Endothelial cell of umbilical vein (primary cell): ENCODE measurements at regions not wholly inside any gene's neighbourhood (a gene's known extent, or its start where the extent isn't known, plus 50 kb on each side); places are given as distances from the start of the nearest gene placed in this dataset.

Source experiments
- BruUV-seq: library from RNA; stranded (reverse); fragments of 400-500 nt; replicated peaks from 2 replicates; lab custom pipeline; 2021; lab: Mats Ljungman, UMichigan
- CTCF ChIA-PET: fragments of 300-600, 350-600 bp; sonication (Branson Sonifier 250); formaldehyde crosslinking; loops from one replicate; lab custom pipeline; 2021; ENCODE audit warnings: antibody characterized with exemption, inconsistent platforms; lab: Charles Lee
- POLR2A ChIA-PET: fragments of 300-600, 350-600 bp; sonication (Branson Sonifier 250); formaldehyde crosslinking; loops from one replicate; lab custom pipeline; 2021; ENCODE audit warnings: antibody characterized with exemption, inconsistent platforms; lab: Charles Lee
- DNase-seq: peaks from one replicate; pipeline ENCODE4 v3.0.0-alpha.2; 2011; ENCODE audit warnings: low read depth, low spot score
- FAIRE-seq: peaks from 2 replicates; lab custom pipeline; 2011; peaks lifted over from hg19 to GRCh38; lab: Jason Lieb, UNC
- H2AFZ ChIP-seq: 2 replicates; pipeline ENCODE4 v1.6.0; 2012; ENCODE audit warnings: low read depth, low read length, control low read depth, inconsistent platforms
- H3K27ac ChIP-seq: 2 replicates; pipeline ENCODE4 v1.5.1; 2011; ENCODE audit warnings: low read depth, mild to moderate bottlenecking, control low read depth, low read length, moderate library complexity; ENCODE audit not compliant: insufficient read depth
- H3K27me3 ChIP-seq, 2 experiments: 2 replicates each; pipeline versions ENCODE4 v1.6.0 to v1.6.1; 2011; ENCODE audit warnings: low read length in 2 of 2, mixed read lengths in 1 of 2; ENCODE audit not compliant: control insufficient read depth in 2 of 2, insufficient read depth in 2 of 2
- H3K36me3 ChIP-seq, 2 experiments: 2 replicates in 1 of 2; 3 replicates in 1 of 2; pipeline ENCODE4 v1.5.1; 2011; ENCODE audit warnings: low read length in 2 of 2, mild to moderate bottlenecking in 1 of 2, moderate library complexity in 1 of 2; ENCODE audit not compliant: control insufficient read depth in 2 of 2, insufficient read depth in 2 of 2; ENCODE audit errors: extremely low read depth in 1 of 2
- H3K4me1 ChIP-seq: 3 replicates; pipeline ENCODE4 v1.5.1; 2011; ENCODE audit warnings: mild to moderate bottlenecking, low read length; ENCODE audit not compliant: control insufficient read depth, insufficient read depth; ENCODE audit errors: extremely low read depth
- H3K4me2 ChIP-seq: 2 replicates; pipeline ENCODE4 v1.6.1; 2011; ENCODE audit warnings: low read length, control low read depth, mixed read lengths; ENCODE audit not compliant: insufficient read depth
- H3K4me3 ChIP-seq, 3 experiments: fragments of 200-600 bp in 1 of 3; sonication (generic), shearing (Covaris generic) in 1 of 3; replicated peaks in 1 of 3; 2 replicates each; pipeline ENCODE4 v1.5.1; 2011 to 2016; ENCODE audit warnings: control low read depth in 3 of 3, low read length in 3 of 3, mild to moderate bottlenecking in 2 of 3, inconsistent platforms in 1 of 3, low read depth in 1 of 3, moderate library complexity in 1 of 3; ENCODE audit not compliant: insufficient read depth in 1 of 3
- H3K79me2 ChIP-seq: 2 replicates; pipeline ENCODE4 v1.6.0; 2012; ENCODE audit warnings: low read length, inconsistent platforms; ENCODE audit not compliant: control insufficient read depth, insufficient read depth
- H3K9ac ChIP-seq: replicated peaks from 2 replicates; pipeline ENCODE3; 2011; ENCODE audit warnings: low read length, control low read depth; ENCODE audit not compliant: insufficient read depth; ENCODE audit errors: extremely low read depth
- H3K9me1 ChIP-seq: replicated peaks from 3 replicates; pipeline ENCODE4 v1.6.0; 2011; ENCODE audit warnings: mild to moderate bottlenecking, low read length; ENCODE audit not compliant: control insufficient read depth, insufficient read depth; ENCODE audit errors: extremely low read depth
- H3K9me3 ChIP-seq: replicated peaks from 2 replicates; pipeline ENCODE4 v1.5.1; 2012; ENCODE audit warnings: low read length, inconsistent platforms; ENCODE audit not compliant: control insufficient read depth, insufficient read depth
- H4K20me1 ChIP-seq: replicated peaks from 2 replicates; pipeline ENCODE3; 2011; ENCODE audit warnings: mild to moderate bottlenecking, low read length; ENCODE audit not compliant: control insufficient read depth, insufficient read depth; ENCODE audit errors: extremely low read depth
- CTCF ChIP-seq, 2 donors: IDR thresholded peaks; 1 replicate in 1 of 2; 2 replicates in 1 of 2; pipeline ENCODE4 v1.5.1; 2011; ENCODE audit warnings: low read length in 2 of 2, mild to moderate bottlenecking in 2 of 2, moderate library complexity in 2 of 2, control low read depth in 1 of 2, inconsistent platforms in 1 of 2, low read depth in 1 of 2; ENCODE audit not compliant: insufficient read depth in 1 of 2; ENCODE audit errors: extremely low read depth in 1 of 2
- EZH2 ChIP-seq: IDR thresholded peaks from 2 replicates; pipeline ENCODE4 v1.6.1; 2012; ENCODE audit warnings: borderline replicate concordance, low read depth, mild to moderate bottlenecking, moderate library complexity, low read length, inconsistent platforms; ENCODE audit not compliant: severe bottlenecking
- FOS ChIP-seq: IDR thresholded peaks from 2 replicates; pipeline ENCODE4 v1.6.1; 2011; ENCODE audit warnings: mild to moderate bottlenecking, low read length, moderate library complexity, borderline replicate concordance; ENCODE audit not compliant: insufficient read depth
- GATA2 ChIP-seq: IDR thresholded peaks from 2 replicates; pipeline ENCODE4 v1.7.0; 2011; ENCODE audit warnings: low read depth, mild to moderate bottlenecking, moderate library complexity, mixed read lengths, low read length; ENCODE audit not compliant: insufficient read length, insufficient read depth
- JUN ChIP-seq: IDR thresholded peaks from 2 replicates; pipeline ENCODE4 v1.6.1; 2011; ENCODE audit warnings: borderline replicate concordance, low read depth; ENCODE audit not compliant: insufficient read length, insufficient read depth
- MAX ChIP-seq: IDR thresholded peaks from 2 replicates; pipeline ENCODE4 v1.6.1; 2011; ENCODE audit not compliant: insufficient read depth, insufficient read length
- MYC ChIP-seq: IDR thresholded peaks from one replicate; pipeline ENCODE4 v1.6.1; 2011; ENCODE audit warnings: mild to moderate bottlenecking, low read depth, low read length
- POLR2A ChIP-seq: IDR thresholded peaks from 2 replicates; pipeline ENCODE4 v1.6.1; 2012; ENCODE audit warnings: low read depth, mild to moderate bottlenecking, control low read depth, low read length
- POLR2AphosphoS5 ChIP-seq: IDR thresholded peaks from 2 replicates; pipeline ENCODE4 v1.6.1; 2012; ENCODE audit warnings: low read depth, mild to moderate bottlenecking, control low read depth, low read length, moderate library complexity; ENCODE audit not compliant: insufficient read depth
- dilution Hi-C: fragments of 300-500 bp; cut with MboI; formaldehyde crosslinking; loops from one replicate; pipeline ENCODE4 v1.15.0; 2019; ENCODE audit warnings: low sequenced_read_pairs; ENCODE audit not compliant: extremely low pct_ligation_motif_present
- intact Hi-C: fragments of 100-400 bp; cut with micrococcal nuclease; formaldehyde crosslinking; loops from one replicate; pipeline ENCODE4 v1.10.0; 2022

GRCh38 chrX:143994206-143994605, 110.3 kb downstream of the UBE2NL start:
- H2AFZ ChIP-seq: no peak overlapping the region
- no peaks in the 10 kb centered on the region for H3K9me1 ChIP-seq
- H3K9me3 ChIP-seq: no peaks in the 10 kb centered on the region
- H3K27me3 ChIP-seq: no peaks in the 10 kb centered on the region
- no TSS peak for BruUV-seq
- DNase-seq (no peak), FAIRE-seq (no peak)
- ChIA-PET POLR2A (no interaction called here), CTCF (no interaction called here)
- dilution Hi-C loops: no loop called here
- no peaks in the 10 kb centered on the region for H3K79me2 ChIP-seq
- no peaks in the 10 kb centered on the region for H4K20me1 ChIP-seq
- no peak overlapping the region for H3K4me2 ChIP-seq
- H3K9ac ChIP-seq: no peak overlapping the region
- H3K4me3 ChIP-seq: no peak overlapping the region
- no peaks in the 10 kb centered on the region for H3K4me1 ChIP-seq
- H3K27ac ChIP-seq: no peak overlapping the region
- no peaks in the 10 kb centered on the region for H3K36me3 ChIP-seq
- intact Hi-C loops: no loop called here
- TF ChIP-seq MYC: no peak
- no peak for TF ChIP-seq FOS
- no peak for TF ChIP-seq CTCF (IDR thresholded peaks at IDR 0.05; ENCODE audit: extremely low read depth in 1 of 2, insufficient read depth in 1 of 2, low read depth in 1 of 2, low read length in 2 of 2)
- no peak for TF ChIP-seq JUN
- TF ChIP-seq EZH2: no peak
- TF ChIP-seq MAX: no peak
- no peak for TF ChIP-seq GATA2
- no peak for TF ChIP-seq POLR2AphosphoS5
- TF ChIP-seq POLR2A: no peak
